Activated CD4-positive, CD25-positive, alpha-beta regulatory T cell treated with anti-CD3 and anti-CD28 coated beads, Interleukin-2, amount 50 U/mL, for 72 hours (primary cell): ENCODE measurements at regions not wholly inside any gene's neighbourhood (a gene's known extent, or its start where the extent isn't known, plus 50 kb on each side); places are given as distances from the start of the nearest gene placed in this dataset.

ENCODE experiments used
- DNase-seq: peaks from one replicate; pipeline ENCODE4 v3.0.0; 2021

- no peak for DNase-seq
These were observed 304.9 kb downstream of the DHX15 start for GRCh38 chr4:24279469-24279868.

DNA sequence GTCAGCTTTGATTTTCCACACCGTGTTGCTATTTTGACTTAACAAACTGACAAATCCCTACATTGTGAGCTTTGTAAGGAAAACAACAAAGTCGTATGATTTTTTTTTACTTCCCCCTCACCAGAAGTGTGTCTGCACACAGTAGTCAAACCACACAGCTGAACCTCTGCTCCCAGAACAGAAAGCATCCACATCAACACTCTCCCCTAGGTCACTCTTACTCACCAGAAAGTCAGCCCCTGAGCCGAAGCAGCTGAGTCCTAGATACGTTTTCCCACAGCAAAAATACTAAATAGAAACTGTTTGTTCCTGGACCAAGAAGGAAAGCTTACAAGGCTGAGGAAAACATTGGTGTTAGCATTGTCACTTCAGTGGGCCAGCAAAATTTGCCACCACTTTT lies 305.7 kb downstream of the DHX15 start:
- DNase-seq = no peak

GRCh38 chr4:24274381-24274941 lies 309.9 kb downstream of the DHX15 start:
- DNase-seq = no peak

GRCh38 chr4:24273136-24273535 lies 311.2 kb downstream of the DHX15 start:
- DNase-seq = no peak

- DNase-seq = no peak
These were observed 317.2 kb downstream of the DHX15 start for GRCh38 chr4:24266951-24267722.

DNA sequence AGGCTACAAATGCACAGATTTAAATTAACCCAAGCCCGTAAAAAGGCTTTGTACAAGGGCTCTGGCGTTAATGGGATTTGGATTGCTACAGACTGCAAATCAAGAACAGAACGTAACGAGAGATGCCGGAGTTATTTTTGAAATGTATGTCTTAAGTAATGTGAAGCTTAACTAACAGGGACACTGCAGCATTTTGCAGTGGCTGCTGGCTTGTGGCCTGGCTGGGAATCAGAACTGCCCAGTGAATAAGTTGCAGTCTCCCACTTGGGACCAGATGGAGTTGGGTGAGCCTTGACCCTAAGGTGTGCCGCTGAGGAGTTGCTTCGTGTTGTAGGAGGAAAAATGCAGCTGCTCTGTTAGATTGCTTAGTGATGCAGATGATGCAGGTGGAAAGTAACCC lies 318.4 kb downstream of the DHX15 start:
- no peak for DNase-seq

- no peak for DNase-seq
These were observed 321.7 kb downstream of the DHX15 start for GRCh38 chr4:24262616-24263015.

DNA sequence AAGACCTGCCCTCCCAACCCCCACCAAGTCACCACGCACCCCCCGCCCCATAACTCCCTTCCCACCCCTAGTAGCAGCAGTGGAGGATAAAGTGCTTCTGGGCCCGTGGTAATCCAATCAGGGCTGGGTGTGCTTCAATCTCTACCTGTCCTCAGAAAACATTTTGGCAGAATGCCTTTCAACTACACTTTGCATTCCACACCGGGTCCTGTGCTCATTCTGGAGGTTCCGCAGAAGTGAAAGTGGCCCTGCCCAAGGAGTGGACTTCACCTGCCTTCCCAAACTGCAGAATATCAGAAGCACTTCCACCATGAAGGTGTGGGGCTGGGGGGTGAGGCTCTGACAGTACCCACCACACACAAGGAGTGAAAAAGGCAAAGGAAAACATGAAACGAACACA lies 322.3 kb downstream of the DHX15 start:
- no peak for DNase-seq

DNA sequence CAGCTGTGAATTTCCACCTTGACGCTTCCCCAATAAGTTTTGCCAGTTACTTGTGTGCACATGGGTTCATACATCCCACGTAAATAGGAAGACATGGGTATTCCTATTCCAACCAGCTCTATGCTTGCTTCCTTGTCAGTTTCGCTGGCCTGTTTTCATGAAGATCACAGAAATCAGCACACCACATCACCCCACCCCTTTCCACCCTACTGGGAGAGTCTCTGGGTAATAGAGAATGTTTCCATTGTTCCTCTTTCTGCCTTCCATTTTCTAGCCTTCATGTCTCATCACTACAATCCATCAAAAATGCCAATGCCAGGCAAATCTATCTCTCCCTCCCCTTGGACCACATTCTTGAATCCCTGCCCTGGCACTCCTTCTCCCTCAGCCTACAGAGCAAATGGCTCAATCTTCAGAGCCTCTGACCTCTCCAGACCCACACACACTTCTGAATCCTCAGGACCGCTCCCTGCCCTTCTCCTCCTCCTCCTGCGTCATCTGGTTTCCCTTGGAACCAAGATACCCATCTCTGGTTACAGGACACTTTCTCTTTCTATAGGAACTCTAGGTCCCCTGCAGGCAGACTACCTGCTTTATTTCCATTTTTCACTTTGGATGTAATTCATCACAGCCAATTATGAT lies 323.3 kb downstream of the DHX15 start:
- no peak for DNase-seq

DNA sequence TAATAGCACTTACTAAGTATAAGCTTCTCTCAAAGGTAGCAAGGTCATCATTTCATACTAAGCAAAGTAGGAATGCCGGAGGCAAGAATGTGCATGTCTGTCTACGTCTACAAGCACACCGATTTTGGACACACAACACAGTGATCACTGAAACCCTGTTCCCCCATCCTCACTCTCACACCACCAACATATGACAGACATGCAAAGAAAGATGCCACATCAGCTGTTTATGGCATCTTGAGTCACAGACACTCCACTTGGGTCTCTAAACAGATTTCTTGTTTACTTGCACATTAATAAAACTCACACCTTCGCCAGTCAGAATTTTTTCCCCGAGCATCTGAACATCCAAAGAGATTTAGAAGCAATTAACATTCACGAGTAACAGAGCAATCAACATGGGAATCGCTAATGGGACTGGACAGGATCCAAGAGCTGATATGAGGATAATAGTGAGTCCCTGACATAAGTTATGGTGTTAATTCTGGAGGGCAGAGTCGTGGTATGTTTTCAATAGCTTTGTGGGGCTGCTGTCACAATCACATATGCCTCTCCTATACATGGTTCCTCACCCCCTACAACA lies 324.1 kb downstream of the DHX15 start:
- no peak for DNase-seq

DNA sequence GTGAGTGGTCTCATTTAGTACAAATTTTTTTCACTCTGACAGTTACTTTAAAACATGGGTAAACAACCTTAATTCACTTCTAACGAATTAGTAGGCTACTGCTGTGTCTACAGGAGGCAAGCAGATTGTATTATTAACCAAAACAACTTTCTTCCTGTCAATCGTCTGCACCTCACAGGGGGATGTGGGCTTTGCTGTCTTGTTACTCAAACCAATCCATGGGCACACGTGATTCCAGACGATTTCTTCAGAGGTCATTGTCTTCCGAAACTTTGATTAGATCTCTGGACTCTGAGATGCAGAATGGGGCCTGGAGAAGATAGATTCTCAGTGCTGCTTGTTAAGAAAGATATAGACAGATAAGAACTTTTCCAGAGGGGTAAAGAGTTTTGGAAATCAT lies 327.8 kb downstream of the DHX15 start:
- DNase-seq = no peak

DNA sequence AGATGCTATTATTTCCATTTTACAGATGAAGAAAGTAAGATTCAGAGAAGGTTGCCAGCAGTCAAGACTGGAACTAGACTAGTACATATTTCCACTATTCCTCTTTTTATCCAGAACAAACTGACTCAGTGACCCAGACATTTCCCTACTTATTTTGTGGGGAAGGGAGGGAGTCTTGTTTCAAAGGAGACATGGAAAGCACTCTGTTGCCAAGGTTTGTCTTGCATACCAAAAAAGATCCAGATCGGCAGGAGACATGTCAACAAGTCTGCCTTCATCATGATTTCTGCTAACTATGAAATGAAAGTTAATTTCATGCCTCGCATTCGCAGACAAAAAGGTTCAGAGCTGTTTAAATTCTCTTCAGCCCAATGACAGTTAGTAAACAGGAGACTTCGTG lies 328.3 kb downstream of the DHX15 start:
- DNase-seq = no peak

DNA sequence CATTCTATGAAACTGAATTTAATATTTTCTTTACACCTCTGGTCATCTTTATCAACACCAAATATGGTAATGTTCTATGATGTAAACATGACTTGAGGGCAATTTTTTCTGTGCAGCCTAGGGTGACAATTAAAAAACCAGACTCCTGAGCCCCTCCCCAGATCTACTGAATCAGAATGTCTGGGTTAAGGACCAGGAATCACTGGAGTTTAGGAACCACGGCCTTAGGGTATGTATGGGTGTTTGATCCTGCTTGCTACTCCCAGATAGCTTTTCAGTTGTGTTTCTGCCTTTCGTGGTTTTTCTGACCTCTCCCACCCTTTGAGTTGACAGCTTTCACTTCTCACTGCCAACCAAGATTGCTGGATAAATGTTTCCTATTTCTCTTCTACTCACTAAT lies 332.2 kb downstream of the DHX15 start:
- no peak for DNase-seq

- no peak for DNase-seq
These were observed 332.8 kb downstream of the DHX15 start for GRCh38 chr4:24251589-24251988.

GRCh38 chr4:24249972-24250371 lies 334.4 kb downstream of the DHX15 start:
- DNase-seq = no peak

DNA sequence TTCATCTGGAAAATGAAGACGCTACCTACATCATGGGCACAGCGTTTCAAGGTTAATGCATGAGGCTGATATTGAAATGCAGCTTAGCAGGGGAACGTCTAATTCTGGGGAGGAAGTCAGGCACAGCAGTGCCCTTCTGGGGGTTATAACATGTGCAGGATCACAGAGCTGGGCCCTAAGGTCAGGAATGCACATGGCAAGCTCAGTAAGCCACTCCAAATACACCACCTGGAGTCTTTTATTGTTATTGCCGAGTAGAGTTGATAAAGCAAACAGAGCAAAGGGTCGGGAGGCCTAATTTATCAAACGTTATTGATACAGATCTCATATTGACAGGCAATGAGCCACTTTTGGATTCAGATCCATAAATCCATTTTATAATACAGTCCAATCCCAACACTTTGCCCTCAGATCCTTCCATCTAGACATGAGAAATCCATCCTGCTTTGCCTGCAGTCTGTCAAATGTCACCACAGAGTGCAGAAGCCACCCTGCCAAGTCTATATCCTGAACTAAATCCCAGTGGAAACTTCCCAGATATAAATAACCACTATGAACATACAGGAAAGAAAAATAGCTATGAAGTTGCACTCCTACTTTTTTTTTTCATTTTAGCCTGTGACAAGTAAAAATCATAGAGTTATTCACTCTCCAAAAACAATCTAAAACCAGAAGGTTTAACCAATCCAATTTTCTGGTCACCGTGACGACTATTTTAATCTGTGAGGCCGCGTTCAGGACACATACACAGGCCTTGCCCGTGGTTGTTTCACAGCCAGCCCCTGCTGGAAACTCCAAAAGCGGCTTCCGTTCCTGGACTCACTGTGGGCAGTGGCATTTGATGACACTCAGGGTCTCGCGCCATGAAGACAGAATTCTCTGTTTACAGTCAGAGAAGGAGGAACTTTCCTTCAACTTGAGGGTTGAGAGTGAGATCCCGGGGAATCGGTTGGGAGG lies 335.4 kb downstream of the DHX15 start:
- no peak for DNase-seq

GRCh38 chr4:24245491-24245820 lies 338.9 kb downstream of the DHX15 start:
- DNase-seq = no peak

GRCh38 chr4:24244663-24245490 lies 339.5 kb downstream of the DHX15 start:
- DNase-seq = no peak

DNA sequence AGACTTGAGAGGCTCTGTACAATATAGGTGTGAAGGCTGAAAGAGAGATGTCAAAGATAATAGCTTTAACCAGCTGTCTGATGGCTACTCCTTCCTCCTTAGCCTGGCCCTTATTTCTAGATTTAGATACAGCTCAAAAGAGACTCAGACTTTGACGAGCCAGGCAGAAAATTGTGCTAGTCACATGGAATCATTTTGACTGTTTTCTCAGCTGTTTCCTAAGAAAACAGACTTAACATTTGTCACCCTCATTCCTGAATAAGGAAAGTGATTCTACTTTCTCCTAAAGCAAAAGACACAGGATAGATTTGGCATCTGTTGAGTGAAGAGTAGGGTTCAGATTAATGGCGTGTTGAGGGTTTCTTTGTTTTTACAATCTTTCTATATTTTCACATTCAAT lies 340.7 kb downstream of the DHX15 start:
- no peak for DNase-seq

DNA sequence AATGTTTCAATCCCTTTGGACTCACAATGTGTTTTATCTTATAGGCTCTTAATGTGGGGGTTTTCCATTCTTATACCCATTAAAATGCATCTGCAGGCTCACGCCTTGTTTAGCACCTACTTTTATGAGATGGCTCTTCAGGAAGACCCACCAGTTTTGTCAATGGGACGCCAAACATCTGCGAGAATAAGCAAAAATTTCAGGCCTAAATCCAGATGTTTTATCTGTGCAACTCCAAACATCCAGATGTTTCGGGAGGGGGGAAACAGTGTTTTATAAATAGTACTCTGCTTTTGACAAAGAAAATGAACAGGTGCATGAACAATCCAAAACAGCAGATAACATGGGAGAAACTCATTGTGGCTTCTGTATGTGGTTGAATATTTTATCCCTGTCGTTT lies 342.8 kb downstream of the DHX15 start:
- no peak for DNase-seq

GRCh38 chr4:24240655-24241054 lies 343.7 kb downstream of the DHX15 start:
- DNase-seq = no peak

- DNase-seq = no peak
These were observed 346.6 kb downstream of the DHX15 start for GRCh38 chr4:24237709-24238108.
